ENCODE measurements at regions not wholly inside any gene's neighbourhood (a gene's known extent, or its start where the extent isn't known, plus 50 kb on each side); places are given as distances from the start of the nearest gene placed in this dataset.

- no peak for FAIRE-seq
- intact Hi-C loops (cut with DNase I): no loop called here
- DNase-seq: no peak
- no peak for TF ChIP-seq CTCF (IDR thresholded peaks at IDR 0.05; ENCODE audit: borderline replicate concordance, extremely low read depth, insufficient read depth)
- Histone ChIP-seq H3K36me3 (ENCODE audit: control insufficient read depth in 2 of 3, insufficient read depth in 3 of 3, low read length in 3 of 3) (no peaks in the 10 kb centered on the region), H3K4me1 (ENCODE audit: control insufficient read depth in 2 of 3, insufficient read depth in 2 of 3, low read depth in 1 of 3, low read length in 3 of 3) (no peaks in the 10 kb centered on the region), H3K9me3 (ENCODE audit: control insufficient read depth in 2 of 3, insufficient read depth in 1 of 3, low read length in 3 of 3) (no peaks in the 10 kb centered on the region), H3K9ac (ENCODE audit: low read length in 3 of 3) (no peak overlapping the region), H3K4me3 (ENCODE audit: low read length in 3 of 3) (no peak overlapping the region), H3K27me3 (ENCODE audit: control insufficient read depth, insufficient read depth, low read length) (peaks cover 2% of the 10 kb centered on the region), H3K27ac (ENCODE audit: low read depth in 2 of 2, low read length in 2 of 2) (no peak overlapping the region)
Observed at GRCh38 chr11:116513278-116513823, 259.4 kb downstream of the BUD13 start.

- DNase-seq: no peak
- peaks cover 2% of the 10 kb centered on the region for H3K27me3 ChIP-seq (ENCODE audit: control insufficient read depth, insufficient read depth, low read length)
- FAIRE-seq: no peak
- no peaks in the 10 kb centered on the region for H3K9me3 ChIP-seq (ENCODE audit: control insufficient read depth in 2 of 3, insufficient read depth in 1 of 3, low read length in 3 of 3)
- H3K36me3 ChIP-seq (ENCODE audit: control insufficient read depth in 2 of 3, insufficient read depth in 3 of 3, low read length in 3 of 3): no peaks in the 10 kb centered on the region
- no peak overlapping the region for H3K4me3 ChIP-seq (ENCODE audit: low read length in 3 of 3)
- no peak overlapping the region for H3K27ac ChIP-seq (ENCODE audit: low read depth in 2 of 2, low read length in 2 of 2)
- H3K4me1 ChIP-seq (ENCODE audit: control insufficient read depth in 2 of 3, insufficient read depth in 2 of 3, low read depth in 1 of 3, low read length in 3 of 3): no peaks in the 10 kb centered on the region
- no peak for TF ChIP-seq CTCF (IDR thresholded peaks at IDR 0.05; ENCODE audit: borderline replicate concordance, extremely low read depth, insufficient read depth)
- no peak overlapping the region for H3K9ac ChIP-seq (ENCODE audit: low read length in 3 of 3)
- intact Hi-C loops (cut with DNase I): no loop called here
Observed at GRCh38 chr11:116512841-116513240, 259.9 kb downstream of the BUD13 start.

- Histone ChIP-seq H3K4me3 (ENCODE audit: low read length in 3 of 3) (no peak overlapping the region), H3K9me3 (ENCODE audit: control insufficient read depth in 2 of 3, insufficient read depth in 1 of 3, low read length in 3 of 3) (no peaks in the 10 kb centered on the region), H3K4me1 (ENCODE audit: control insufficient read depth in 2 of 3, insufficient read depth in 2 of 3, low read depth in 1 of 3, low read length in 3 of 3) (no peaks in the 10 kb centered on the region), H3K27me3 (ENCODE audit: control insufficient read depth, insufficient read depth, low read length) (peaks cover 2% of the 10 kb centered on the region), H3K36me3 (ENCODE audit: control insufficient read depth in 2 of 3, insufficient read depth in 3 of 3, low read length in 3 of 3) (no peaks in the 10 kb centered on the region), H3K27ac (ENCODE audit: low read depth in 2 of 2, low read length in 2 of 2) (no peak overlapping the region), H3K9ac (ENCODE audit: low read length in 3 of 3) (no peak overlapping the region)
- TF ChIP-seq CTCF (IDR thresholded peaks at IDR 0.05; ENCODE audit: borderline replicate concordance, extremely low read depth, insufficient read depth): no peak
- FAIRE-seq: no peak
- intact Hi-C loops (cut with DNase I): no loop called here
- no peak for DNase-seq
Observed at GRCh38 chr11:116511684-116512083, 261.1 kb downstream of the BUD13 start.
